ENCODE measurements at regions not wholly inside any gene's neighbourhood (a gene's known extent, or its start where the extent isn't known, plus 50 kb on each side); places are given as distances from the start of the nearest gene placed in this dataset.

DNA sequence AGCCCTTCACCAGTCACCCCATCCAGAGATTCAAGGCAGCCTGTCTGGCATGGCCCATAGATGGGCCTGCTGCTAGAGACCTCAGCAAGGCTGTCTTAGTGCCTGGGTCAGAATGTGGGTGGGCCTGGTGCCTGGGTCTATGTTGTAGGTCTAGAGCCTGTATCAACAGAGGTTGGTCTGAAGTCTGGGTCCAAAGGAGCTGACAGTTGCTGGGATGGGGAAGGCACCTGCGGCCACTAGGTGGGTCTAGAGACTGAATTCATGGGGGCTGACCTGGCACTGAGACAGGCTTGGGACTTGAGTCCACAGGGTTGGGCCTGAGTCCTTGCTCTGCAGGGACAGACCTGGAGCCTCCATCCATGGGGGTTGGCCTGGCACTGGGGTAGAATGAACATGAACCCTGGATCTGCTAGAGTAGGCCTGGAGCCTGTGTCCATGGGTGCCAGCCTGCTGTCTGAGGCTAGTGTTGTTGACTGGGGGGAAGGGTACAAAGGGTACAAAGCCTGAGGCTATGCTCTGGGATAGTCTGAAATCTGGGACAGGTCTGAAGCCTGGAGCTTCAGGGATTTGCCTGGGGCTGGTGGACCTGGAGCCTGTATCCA lies 516.8 kb downstream of the OLFM4 start:
- DNase-seq = no peak
- in situ Hi-C loops (cut with MboI; ENCODE audit: low pct_unique_long_range_greater_than_20kb, low sequenced_read_pairs) = no loop called here

DNA sequence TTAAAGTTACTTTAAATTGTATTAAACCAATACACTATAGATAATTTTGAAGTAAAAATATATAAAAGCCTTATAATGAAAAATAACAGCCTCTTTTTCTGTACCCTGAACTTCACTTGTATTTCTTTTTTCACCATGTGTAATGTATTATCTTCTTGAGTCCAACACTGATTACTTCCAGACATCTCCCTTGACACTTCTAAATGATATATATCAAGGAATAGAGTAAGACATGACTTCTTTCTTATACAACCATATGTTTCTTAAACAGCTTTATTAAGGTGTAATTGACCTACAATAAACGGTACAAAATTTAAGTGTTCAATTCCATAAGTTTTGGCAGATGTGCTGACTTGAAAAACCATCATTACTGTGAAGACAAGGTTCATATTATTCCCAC lies 531.9 kb downstream of the OLFM4 start:
- no peak for DNase-seq
- in situ Hi-C loops (cut with MboI; ENCODE audit: low pct_unique_long_range_greater_than_20kb, low sequenced_read_pairs) = no loop called here

DNA sequence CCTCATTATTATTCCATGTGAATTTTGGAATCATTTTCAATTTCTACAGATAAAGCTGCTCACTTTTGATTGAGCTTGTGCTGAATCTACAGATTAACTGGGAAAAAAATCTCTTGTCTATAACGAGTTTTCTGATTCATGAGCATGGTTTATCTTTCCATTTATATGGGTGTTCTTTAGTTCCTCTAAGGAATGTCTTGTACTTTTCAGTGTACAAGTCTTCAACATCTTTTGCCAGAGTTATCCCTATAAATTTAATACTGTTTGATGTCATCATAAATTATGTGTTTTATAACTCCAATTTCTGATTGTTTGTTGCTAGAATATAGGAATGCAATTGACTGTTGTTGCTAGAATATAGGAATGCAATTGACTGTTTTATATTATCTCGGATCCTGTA lies 533.8 kb downstream of the OLFM4 start:
- no peak for DNase-seq
- in situ Hi-C loops (cut with MboI; ENCODE audit: low pct_unique_long_range_greater_than_20kb, low sequenced_read_pairs) = no loop called here

DNA sequence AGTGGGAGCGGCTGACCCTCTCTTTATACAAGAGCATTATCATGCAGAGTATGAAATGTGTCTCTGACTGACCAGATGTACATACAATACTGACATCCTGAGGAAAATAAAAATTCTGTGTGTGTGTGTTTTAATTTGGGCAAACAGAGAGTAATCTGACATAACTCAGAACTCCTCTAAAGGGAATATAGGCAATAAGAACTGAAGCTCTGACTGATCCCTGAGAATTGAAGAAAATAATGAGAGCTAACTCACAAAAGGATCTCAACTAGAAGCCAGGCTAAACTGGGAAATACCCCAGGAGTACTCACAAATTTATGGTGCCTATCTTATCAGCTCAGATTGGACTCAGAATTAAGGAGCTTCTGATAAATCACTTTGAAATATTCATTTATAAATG lies 539.9 kb downstream of the OLFM4 start:
- no peak for DNase-seq
- in situ Hi-C loops (cut with MboI; ENCODE audit: low pct_unique_long_range_greater_than_20kb, low sequenced_read_pairs) = no loop called here

GRCh38 chr13:53569453-53569852 lies 540.8 kb downstream of the OLFM4 start:
- no peak for DNase-seq
- in situ Hi-C loops (cut with MboI; ENCODE audit: low pct_unique_long_range_greater_than_20kb, low sequenced_read_pairs) = no loop called here

- DNase-seq = no peak
- in situ Hi-C loops (cut with MboI; ENCODE audit: low pct_unique_long_range_greater_than_20kb, low sequenced_read_pairs) = no loop called here
Measured at GRCh38 chr13:53601113-53601512, 572.5 kb downstream of the OLFM4 start.

DNA sequence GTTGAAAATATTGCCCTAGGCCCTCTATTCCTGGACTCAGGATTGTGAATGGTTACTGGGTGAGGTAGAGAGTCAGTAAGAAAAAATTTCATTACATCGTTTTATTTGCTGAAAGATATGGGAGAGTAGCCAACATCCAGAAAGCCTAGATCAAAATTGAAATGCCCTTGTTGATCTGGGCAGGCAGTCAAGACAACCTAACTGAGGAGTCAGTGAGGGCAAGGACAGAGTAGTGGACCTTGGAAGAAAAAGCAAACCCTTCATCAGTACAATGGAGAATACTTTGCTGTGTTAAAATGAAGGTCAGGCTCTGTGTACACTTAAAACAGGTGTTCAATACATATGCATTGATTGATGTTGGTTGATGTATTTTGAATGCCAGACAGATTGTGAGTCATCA lies 576.7 kb downstream of the OLFM4 start:
- no peak for DNase-seq
- in situ Hi-C loops (cut with MboI; ENCODE audit: low pct_unique_long_range_greater_than_20kb, low sequenced_read_pairs) = no loop called here

DNA sequence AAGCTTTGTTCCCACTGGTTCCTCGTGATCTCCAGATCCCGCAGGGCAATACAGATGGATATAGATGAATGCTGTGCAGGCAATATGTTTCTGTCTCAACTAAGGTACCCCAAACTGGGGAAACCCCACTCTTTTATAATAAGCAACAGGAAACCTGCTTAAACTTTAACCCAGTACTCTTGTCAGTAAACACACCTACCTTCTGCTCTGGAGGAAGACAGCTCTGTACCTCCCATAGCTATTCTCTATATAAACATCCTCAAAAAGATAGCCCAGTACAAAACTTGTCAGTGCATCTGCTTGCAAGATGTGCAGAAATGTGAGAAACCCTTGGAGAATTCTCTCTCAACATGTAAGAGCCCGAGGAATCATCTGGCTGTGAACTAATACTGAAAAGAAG lies 583.6 kb downstream of the OLFM4 start:
- in situ Hi-C loops (cut with MboI; ENCODE audit: low pct_unique_long_range_greater_than_20kb, low sequenced_read_pairs) = no loop called here

GRCh38 chr13:53622456-53622855 lies 593.8 kb downstream of the OLFM4 start:
- no peak for DNase-seq

More for the DNA sequence above, 583.6 kb downstream of the OLFM4 start:
- no peak for DNase-seq

DNA sequence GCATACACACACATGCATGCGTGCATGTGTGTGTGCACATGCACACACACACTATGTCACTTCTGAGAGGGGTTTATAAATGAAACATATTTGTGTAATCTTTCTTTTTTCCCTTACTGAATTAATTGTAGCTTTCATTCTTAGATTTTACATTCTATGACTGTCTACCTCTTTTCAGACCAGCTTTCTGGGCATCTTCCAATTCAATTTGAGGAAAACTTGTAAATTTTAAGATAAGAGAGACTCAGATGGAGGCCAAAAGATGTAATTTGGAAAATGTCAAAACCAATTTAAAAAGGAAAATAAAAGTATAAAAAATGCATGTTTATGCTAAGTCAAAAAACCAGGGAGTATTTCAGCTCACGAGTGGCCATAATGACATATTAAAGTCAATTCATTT lies 594.5 kb downstream of the OLFM4 start:
- in situ Hi-C loops (cut with MboI; ENCODE audit: low pct_unique_long_range_greater_than_20kb, low sequenced_read_pairs) = no loop called here

More at GRCh38 chr13:53622456-53622855, 593.8 kb downstream of the OLFM4 start:
- in situ Hi-C loops (cut with MboI; ENCODE audit: low pct_unique_long_range_greater_than_20kb, low sequenced_read_pairs) = no loop called here

DNA sequence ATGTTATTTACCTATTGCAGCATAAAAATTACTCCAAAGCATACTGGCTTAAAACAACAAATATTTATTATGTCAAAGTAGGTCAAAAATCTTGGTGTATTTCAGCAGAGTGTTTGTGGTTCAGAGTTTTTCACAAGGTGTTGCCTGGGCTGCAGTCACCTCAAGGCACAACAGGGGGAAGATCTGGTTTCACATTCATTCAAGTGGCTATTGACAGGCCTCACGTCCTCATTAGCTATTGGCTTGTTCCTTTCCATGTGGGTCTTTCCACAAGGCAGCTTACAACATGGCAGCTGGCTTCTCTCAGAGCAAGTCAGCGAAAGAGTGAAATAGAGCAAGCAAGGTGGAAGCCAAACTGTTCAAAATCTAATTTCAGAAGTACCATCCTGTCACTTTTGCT lies 602.9 kb downstream of the OLFM4 start:
- no peak for DNase-seq
- in situ Hi-C loops (cut with MboI; ENCODE audit: low pct_unique_long_range_greater_than_20kb, low sequenced_read_pairs) = no loop called here

More for the DNA sequence above, 594.5 kb downstream of the OLFM4 start:
- DNase-seq = no peak

DNA sequence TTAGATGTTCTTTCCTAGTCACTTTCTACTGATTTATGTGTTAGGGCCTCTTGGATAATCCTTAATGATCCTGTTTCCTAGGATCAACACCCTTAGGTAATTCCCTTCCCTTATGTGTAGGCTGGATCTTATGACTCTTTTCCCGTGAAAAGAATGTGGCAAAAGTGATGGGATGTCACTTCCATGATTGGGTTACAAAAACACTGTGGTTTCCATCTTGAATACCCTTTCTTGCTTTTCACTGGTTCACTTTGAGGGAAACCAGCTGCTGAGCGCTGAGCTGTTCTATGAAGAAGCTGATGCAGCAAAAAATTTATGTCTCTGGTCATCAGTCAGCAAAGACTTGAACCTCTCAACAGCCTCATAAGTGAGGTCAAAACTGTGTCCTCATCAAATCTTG lies 609.4 kb downstream of the OLFM4 start:
- in situ Hi-C loops (cut with MboI; ENCODE audit: low pct_unique_long_range_greater_than_20kb, low sequenced_read_pairs) = no loop called here
- DNase-seq = no peak

- in situ Hi-C loops (cut with MboI; ENCODE audit: low pct_unique_long_range_greater_than_20kb, low sequenced_read_pairs) = no loop called here
- DNase-seq = no peak
Measured at GRCh38 chr13:53642306-53642705, 613.7 kb downstream of the OLFM4 start.

DNA sequence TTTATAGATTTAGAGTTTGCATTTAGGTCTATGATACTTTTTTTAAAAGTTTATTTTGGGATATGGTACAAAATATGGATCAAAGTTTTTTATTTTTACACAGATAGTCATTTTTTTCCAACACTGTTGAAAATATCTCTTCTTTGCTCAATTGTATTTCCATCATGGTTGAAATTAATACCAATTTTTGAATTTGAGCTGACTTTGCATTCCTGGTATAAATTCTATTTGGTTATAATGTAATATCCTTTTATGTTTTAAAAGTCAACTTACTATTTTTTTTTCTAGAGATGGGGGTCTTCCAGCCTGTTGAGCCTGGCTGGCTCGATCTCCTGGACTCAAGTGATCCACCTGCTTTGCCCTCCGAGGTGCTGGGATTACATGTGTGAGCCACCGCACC lies 620.1 kb downstream of the OLFM4 start:
- in situ Hi-C loops (cut with MboI; ENCODE audit: low pct_unique_long_range_greater_than_20kb, low sequenced_read_pairs) = no loop called here
- no peak for DNase-seq

- no peak for DNase-seq
- in situ Hi-C loops (cut with MboI; ENCODE audit: low pct_unique_long_range_greater_than_20kb, low sequenced_read_pairs) = no loop called here
Measured at GRCh38 chr13:53672005-53672404, 643.4 kb downstream of the OLFM4 start.

DNA sequence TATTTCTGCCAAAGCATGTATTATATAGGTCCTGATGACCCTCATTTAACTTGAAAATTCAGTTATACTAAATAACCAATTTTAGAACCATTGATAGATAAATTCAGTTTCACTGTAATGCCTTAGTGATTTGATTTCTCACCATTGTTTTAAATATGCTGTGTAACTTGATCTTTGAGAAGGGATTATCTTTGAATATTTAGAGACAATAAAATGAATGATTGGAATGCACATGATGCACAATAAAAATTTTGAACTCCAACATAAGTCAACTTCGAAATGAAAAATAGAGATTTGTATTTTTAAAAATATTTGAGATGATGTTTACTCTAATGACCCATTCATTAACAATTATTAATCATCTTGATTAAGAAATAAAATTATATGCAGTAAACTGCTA lies 654.5 kb downstream of the OLFM4 start:
- DNase-seq = no peak
- in situ Hi-C loops (cut with MboI; ENCODE audit: low pct_unique_long_range_greater_than_20kb, low sequenced_read_pairs) = no loop called here

- in situ Hi-C loops (cut with MboI; ENCODE audit: low pct_unique_long_range_greater_than_20kb, low sequenced_read_pairs) = no loop called here
- DNase-seq = no peak
Measured at GRCh38 chr13:53683608-53684007, 655.0 kb downstream of the OLFM4 start.

DNA sequence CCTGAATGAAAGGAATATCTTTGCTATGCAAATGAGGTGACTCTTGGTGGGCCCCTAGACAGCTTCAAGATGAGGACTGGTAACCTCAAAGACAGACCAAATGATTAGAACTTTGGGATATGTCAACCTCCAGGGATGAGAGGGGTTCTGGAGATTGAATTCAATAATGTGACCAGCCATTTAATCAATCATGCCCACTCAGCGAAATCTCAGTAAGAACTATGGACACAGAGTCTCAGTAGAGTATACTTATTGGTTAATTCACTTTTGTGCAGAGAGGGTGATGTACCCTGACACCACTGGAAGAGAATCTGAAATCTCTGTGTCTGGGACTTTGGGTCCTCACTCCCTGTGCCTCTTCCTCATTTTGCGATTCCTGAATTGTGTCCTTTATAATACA lies 662.8 kb downstream of the OLFM4 start:
- DNase-seq = no peak
- in situ Hi-C loops (cut with MboI; ENCODE audit: low pct_unique_long_range_greater_than_20kb, low sequenced_read_pairs) = no loop called here

GRCh38 chr13:53694814-53695532 lies 666.4 kb downstream of the OLFM4 start:
- in situ Hi-C loops (cut with MboI; ENCODE audit: low pct_unique_long_range_greater_than_20kb, low sequenced_read_pairs) = no loop called here

GRCh38 chr13:53703371-53704080 lies 674.9 kb downstream of the OLFM4 start:
- in situ Hi-C loops (cut with MboI; ENCODE audit: low pct_unique_long_range_greater_than_20kb, low sequenced_read_pairs) = no loop called here
- DNase-seq = no peak

More at GRCh38 chr13:53694814-53695532, 666.4 kb downstream of the OLFM4 start:
- no peak for DNase-seq

All from KBM-7 (cell line).